ENCODE measurements at regions not wholly inside any gene's neighbourhood (a gene's known extent, or its start where the extent isn't known, plus 50 kb on each side); places are given as distances from the start of the nearest gene placed in this dataset.

DNA sequence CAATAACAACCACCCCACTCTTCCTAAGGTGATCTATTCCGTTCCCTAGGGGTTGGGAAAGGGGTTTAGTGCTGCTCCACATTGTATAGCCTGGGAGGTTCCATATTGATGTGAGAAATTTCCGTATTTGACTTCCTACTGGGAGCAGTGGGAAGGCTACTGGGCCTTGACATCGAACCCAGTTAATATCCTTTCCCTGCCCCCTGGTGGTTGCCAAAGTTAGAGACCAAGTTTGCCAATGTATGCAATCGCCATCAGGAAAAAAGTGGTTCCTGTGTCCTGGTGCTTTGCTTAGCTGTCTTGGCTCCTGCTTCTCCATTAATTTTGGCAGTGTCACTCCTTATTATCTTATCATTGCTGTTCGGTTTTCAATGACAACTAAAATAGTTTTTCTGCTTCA is 914.9 kb downstream of the KCNJ2 start:
- no peak for TF ChIP-seq POLR2A (IDR thresholded peaks at IDR 0.05)
- TF ChIP-seq, protein P1, sequence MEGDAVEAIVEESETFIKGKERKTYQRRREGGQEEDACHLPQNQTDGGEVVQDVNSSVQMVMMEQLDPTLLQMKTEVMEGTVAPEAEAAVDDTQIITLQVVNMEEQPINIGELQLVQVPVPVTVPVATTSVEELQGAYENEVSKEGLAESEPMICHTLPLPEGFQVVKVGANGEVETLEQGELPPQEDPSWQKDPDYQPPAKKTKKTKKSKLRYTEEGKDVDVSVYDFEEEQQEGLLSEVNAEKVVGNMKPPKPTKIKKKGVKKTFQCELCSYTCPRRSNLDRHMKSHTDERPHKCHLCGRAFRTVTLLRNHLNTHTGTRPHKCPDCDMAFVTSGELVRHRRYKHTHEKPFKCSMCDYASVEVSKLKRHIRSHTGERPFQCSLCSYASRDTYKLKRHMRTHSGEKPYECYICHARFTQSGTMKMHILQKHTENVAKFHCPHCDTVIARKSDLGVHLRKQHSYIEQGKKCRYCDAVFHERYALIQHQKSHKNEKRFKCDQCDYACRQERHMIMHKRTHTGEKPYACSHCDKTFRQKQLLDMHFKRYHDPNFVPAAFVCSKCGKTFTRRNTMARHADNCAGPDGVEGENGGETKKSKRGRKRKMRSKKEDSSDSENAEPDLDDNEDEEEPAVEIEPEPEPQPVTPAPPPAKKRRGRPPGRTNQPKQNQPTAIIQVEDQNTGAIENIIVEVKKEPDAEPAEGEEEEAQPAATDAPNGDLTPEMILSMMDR (IDR thresholded peaks at IDR 0.05) = no peak
